Activated naive CD8-positive, alpha-beta T cell (primary cell): ENCODE measurements at regions not wholly inside any gene's neighbourhood (a gene's known extent, or its start where the extent isn't known, plus 50 kb on each side); places are given as distances from the start of the nearest gene placed in this dataset.
"Not testable (repeated sequence)": the region's sequence is repeated elsewhere in the genome, so short reads cannot be mapped to it uniquely, and the experiment has no call there.

Experiments used
- H3K27ac Mint-ChIP-seq: one replicate; pipeline ENCODE4 v1.8.0; 2021; ENCODE audit warnings: mixed read lengths
- H3K27me3 Mint-ChIP-seq: one replicate; pipeline ENCODE4 v1.8.0; 2021; ENCODE audit warnings: mixed read lengths
- H3K36me3 Mint-ChIP-seq: one replicate; pipeline ENCODE4 v1.8.0; 2021; ENCODE audit warnings: mixed read lengths
- H3K4me1 Mint-ChIP-seq: one replicate; pipeline ENCODE4 v1.8.0; 2021; ENCODE audit warnings: low read depth, mixed read lengths
- H3K4me3 Mint-ChIP-seq: one replicate; pipeline ENCODE4 v1.8.0; 2021; ENCODE audit warnings: mild to moderate bottlenecking, mixed read lengths
- H3K9me3 Mint-ChIP-seq: one replicate; pipeline ENCODE4 v1.8.0; 2021; ENCODE audit warnings: low read depth, mixed read lengths

GRCh38 chr9:21533597-21533996, 51.5 kb upstream of the IFNE start:
- no peak overlapping the region for H3K4me3 Mint-ChIP-seq
- peaks cover 2% of the 10 kb centered on the region for H3K4me1 Mint-ChIP-seq
- H3K9me3 Mint-ChIP-seq, result no peaks in the 10 kb centered on the region
- H3K27me3 Mint-ChIP-seq, result no peaks in the 10 kb centered on the region
- H3K36me3 Mint-ChIP-seq, result peaks cover 21% of the 10 kb centered on the region
- no peak overlapping the region for H3K27ac Mint-ChIP-seq

GRCh38 chr9:21535396-21535795, 53.3 kb upstream of the IFNE start:
- H3K36me3 Mint-ChIP-seq, result peaks cover 13% of the 10 kb centered on the region
- no peak overlapping the region for H3K27ac Mint-ChIP-seq
- H3K27me3 Mint-ChIP-seq, result no peaks in the 10 kb centered on the region
- no peaks in the 10 kb centered on the region for H3K4me1 Mint-ChIP-seq
- H3K4me3 Mint-ChIP-seq, result no peak overlapping the region
- H3K9me3 Mint-ChIP-seq, result no peaks in the 10 kb centered on the region

DNA sequence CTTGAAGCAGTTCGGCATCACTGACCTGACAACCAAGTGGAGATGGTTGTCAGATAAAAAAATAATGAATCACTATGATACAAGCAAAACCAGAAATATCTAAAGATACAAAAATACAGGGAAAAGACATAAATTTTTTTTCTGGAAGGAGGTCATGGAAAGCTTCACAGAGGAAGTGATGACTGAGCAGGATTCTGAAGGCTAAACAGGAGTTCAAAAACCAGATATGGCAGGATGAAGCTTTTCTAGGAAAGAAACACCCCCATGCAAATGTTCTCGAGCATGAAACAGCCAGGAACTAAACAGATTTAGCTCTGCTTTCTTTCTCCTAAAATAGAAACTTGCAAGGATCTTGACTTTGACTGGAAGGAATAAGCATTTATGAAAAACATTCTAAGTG, 60.7 kb upstream of the IFNE start:
- no peaks in the 10 kb centered on the region for H3K27me3 Mint-ChIP-seq
- no peak overlapping the region for H3K27ac Mint-ChIP-seq

DNA sequence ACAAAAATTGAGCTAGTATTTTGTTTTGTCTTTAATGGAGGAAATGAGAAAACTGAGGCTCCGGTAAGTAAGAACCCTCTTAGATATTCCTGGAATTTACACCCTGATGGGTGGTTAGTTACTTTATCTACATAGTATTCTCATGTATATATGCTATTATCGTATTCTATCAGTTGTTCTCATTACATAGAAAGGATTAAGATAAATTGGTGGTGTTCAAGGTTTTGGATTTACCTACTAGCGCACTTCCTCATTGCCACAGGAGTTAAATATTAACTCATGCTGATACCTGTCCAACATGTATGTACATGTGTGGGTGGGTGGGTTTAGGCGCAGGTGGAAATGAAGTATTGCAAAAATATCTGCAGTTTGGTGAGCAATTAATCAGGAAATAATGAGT, 61.1 kb upstream of the IFNE start:
- peaks cover 8% of the 10 kb centered on the region for H3K4me1 Mint-ChIP-seq
- H3K36me3 Mint-ChIP-seq, result peaks cover 5% of the 10 kb centered on the region
- no peaks in the 10 kb centered on the region for H3K9me3 Mint-ChIP-seq
- H3K4me3 Mint-ChIP-seq, result no peak overlapping the region
- no peaks in the 10 kb centered on the region for H3K27me3 Mint-ChIP-seq
- H3K27ac Mint-ChIP-seq, result no peak overlapping the region

More for the DNA sequence above, 60.7 kb upstream of the IFNE start:
- peaks cover 7% of the 10 kb centered on the region for H3K4me1 Mint-ChIP-seq
- H3K36me3 Mint-ChIP-seq, result peaks cover 5% of the 10 kb centered on the region
- H3K4me3 Mint-ChIP-seq, result no peak overlapping the region
- H3K9me3 Mint-ChIP-seq, result no peaks in the 10 kb centered on the region

DNA sequence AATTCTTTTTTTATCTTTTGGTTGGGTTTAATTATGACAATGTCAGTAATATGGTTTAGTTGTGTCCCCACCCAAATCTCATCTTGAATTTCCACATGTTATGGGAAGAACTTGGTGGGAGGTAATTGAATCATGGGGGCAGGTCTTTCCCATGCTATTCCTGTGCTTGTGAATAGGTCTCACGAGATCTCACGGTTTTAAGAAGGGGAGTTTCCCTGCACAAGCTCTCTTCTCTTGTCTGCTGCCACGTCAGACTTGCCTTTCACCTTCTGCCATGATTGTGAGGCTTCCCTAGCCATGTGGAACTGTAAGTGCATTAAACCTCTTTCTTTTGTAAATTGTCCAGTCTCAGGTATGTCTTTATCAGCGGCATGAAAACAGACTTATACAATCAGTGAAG, 61.7 kb upstream of the IFNE start:
- peaks cover 11% of the 10 kb centered on the region for H3K4me1 Mint-ChIP-seq
- not testable (repeated sequence) for H3K9me3 Mint-ChIP-seq, H3K27ac Mint-ChIP-seq, H3K36me3 Mint-ChIP-seq, H3K27me3 Mint-ChIP-seq, H3K4me3 Mint-ChIP-seq

DNA sequence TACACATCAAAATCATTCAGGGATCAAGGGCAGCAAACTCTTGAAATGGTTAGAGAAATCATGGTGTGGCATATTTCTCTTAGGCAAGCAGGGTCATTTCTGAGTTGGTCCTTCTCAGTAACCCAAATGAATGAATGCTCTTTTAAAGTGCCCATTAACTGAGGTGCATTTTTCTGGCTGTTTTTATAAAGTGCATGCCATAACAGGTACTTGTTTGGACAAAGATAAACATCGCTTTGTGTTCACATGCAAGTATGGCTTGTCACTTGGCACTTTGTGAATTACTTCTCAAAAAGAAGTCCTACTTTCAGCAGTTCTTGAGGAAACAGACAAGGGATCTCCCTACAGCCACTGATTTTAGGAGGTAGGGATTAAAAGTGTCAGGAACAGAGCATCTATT, 64.8 kb upstream of the IFNE start:
- Mint-ChIP-seq H3K27me3 (no peaks in the 10 kb centered on the region), H3K27ac (no peak overlapping the region), H3K4me3 (no peak overlapping the region), H3K9me3 (no peaks in the 10 kb centered on the region), H3K4me1 (peaks cover 34% of the 10 kb centered on the region), H3K36me3 (peaks cover 8% of the 10 kb centered on the region)

DNA sequence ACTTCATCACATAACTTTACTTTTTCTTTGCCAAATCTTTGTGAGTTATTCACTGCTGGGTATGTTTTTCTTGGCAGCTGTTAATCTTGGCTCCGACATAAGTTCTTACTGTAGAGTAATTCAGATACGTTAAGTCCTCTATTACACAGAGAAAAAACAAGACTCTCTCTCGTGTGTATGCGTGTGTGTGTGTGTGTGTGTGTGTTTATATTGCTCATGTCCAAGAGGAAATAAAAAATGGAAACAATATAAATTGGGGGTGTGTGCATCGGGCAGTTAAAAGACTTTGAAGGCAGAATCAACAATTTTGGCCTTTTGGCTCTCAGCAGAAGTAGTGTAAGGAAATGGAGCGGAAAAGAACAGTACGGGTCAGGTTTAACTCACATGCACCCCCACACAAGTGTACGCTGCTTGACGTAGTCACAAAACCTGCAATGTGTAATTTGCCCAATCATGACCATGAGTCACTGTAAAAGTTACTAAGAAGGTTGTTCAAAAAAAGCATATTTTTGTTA, 67.2 kb upstream of the IFNE start:
- Mint-ChIP-seq H3K4me3 (no peak overlapping the region), H3K36me3 (peaks cover 10% of the 10 kb centered on the region), H3K27me3 (no peaks in the 10 kb centered on the region), H3K4me1 (peaks cover 37% of the 10 kb centered on the region), H3K27ac (no peak overlapping the region), H3K9me3 (no peaks in the 10 kb centered on the region)

DNA sequence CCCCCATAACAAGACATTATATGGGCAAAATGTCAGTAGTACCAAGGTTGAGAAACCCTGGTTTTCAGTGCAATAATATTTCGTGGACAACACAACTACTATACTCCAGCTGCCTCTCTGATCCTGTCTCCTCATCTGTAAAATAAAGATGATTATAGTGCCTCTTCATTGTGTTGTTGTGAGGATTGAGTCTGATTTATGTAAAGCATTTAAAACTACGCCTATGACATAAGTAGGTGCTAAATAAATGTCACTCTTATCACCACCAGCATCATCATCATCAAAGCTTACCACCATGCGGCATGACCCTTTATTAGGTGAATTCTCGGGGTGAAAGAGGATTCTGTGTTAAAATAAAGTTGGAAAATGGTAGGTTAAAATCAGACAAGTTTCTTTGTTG, 67.8 kb upstream of the IFNE start:
- no peak overlapping the region for H3K4me3 Mint-ChIP-seq
- H3K4me1 Mint-ChIP-seq, result peaks cover 40% of the 10 kb centered on the region
- H3K27ac Mint-ChIP-seq, result no peak overlapping the region
- H3K9me3 Mint-ChIP-seq, result no peaks in the 10 kb centered on the region
- H3K27me3 Mint-ChIP-seq, result no peaks in the 10 kb centered on the region
- peaks cover 8% of the 10 kb centered on the region for H3K36me3 Mint-ChIP-seq

GRCh38 chr9:21550392-21550791, 68.3 kb upstream of the IFNE start:
- no peaks in the 10 kb centered on the region for H3K27me3 Mint-ChIP-seq
- H3K27ac Mint-ChIP-seq, result no peak overlapping the region
- H3K4me1 Mint-ChIP-seq, result peaks cover 45% of the 10 kb centered on the region
- no peaks in the 10 kb centered on the region for H3K9me3 Mint-ChIP-seq
- H3K4me3 Mint-ChIP-seq, result no peak overlapping the region
- H3K36me3 Mint-ChIP-seq, result peaks cover 8% of the 10 kb centered on the region

DNA sequence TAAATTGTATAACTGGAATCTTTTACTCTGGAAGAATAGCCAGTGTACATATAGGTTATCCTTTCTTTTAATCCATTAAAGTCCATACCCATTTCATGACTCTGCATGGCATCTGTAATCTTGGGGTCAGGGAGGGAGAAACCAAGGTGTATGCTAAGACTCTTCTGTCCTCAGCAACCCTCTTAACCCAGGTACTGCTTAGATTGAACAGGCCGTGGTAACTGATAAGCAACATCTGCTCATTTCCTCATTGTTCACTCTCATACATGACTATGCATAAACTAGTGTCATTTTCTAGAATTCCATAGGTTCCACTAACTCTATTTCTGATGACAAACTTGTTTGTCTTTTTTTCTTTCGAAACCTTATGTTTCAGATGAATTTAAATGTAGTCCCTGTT, 69.3 kb upstream of the IFNE start:
- Mint-ChIP-seq H3K4me3 (no peak overlapping the region), H3K27me3 (peaks cover 1% of the 10 kb centered on the region), H3K27ac (no peak overlapping the region), H3K9me3 (no peaks in the 10 kb centered on the region), H3K4me1 (peaks cover 50% of the 10 kb centered on the region), H3K36me3 (peaks cover 10% of the 10 kb centered on the region)

DNA sequence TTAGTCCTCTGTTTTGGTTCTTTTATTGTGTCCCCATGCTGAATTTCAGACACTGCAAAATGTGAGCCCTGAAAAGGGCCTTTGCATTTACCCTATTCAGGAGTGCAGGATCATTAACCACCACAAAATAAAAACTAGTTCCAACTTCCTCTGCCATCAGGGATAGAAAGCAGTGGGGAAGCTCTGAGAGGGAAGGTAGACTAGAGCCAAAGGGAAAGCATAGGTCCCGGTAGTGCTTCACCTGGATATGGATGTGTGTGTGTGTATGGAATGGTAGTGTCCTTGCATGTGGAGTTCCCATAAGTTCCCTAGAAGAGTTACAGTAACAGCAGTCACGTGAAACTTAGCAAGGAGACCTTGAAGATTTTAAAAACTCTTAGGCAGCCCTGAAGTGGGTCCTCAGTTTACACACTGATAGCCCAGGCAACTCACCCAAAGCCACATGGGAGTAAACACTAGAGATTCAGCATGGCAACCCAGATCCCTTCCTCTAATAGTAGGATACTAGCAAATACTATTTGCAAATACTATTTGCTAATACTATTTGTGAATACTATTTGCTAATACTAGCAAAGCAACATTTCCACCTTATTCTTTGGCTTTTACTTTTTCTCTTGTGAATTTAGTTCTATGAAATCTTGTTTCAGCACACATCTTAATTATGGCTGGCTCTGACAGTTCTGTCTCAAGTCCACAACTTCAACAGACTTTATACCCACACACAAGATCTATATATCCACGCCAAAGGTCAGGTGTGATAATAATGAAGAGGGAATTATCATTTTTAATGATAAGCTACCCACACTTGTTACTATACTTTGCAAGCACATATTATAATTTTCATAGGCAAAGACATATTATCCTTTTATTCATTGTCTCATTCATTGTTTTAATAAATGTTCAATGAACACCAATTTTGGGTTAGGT, 70.4 kb upstream of the IFNE start:
- Mint-ChIP-seq H3K27me3 (peaks cover 7% of the 10 kb centered on the region), H3K36me3 (peaks cover 8% of the 10 kb centered on the region), H3K9me3 (no peaks in the 10 kb centered on the region), H3K27ac (no peak overlapping the region), H3K4me3 (no peak overlapping the region), H3K4me1 (peaks cover 59% of the 10 kb centered on the region)

GRCh38 chr9:21553441-21553840, 71.3 kb upstream of the IFNE start:
- Mint-ChIP-seq H3K36me3 (peaks cover 8% of the 10 kb centered on the region), H3K4me1 (peaks cover 63% of the 10 kb centered on the region), H3K27ac (no peak overlapping the region), H3K9me3 (no peaks in the 10 kb centered on the region), H3K27me3 (peaks cover 7% of the 10 kb centered on the region), H3K4me3 (no peak overlapping the region)

GRCh38 chr9:21554813-21555212, 72.7 kb upstream of the IFNE start:
- peaks cover 5% of the 10 kb centered on the region for H3K36me3 Mint-ChIP-seq
- no peak overlapping the region for H3K27ac Mint-ChIP-seq
- H3K4me3 Mint-ChIP-seq, result no peak overlapping the region
- H3K9me3 Mint-ChIP-seq, result no peaks in the 10 kb centered on the region
- H3K4me1 Mint-ChIP-seq, result peaks cover 63% of the 10 kb centered on the region
- H3K27me3 Mint-ChIP-seq, result peaks cover 7% of the 10 kb centered on the region

DNA sequence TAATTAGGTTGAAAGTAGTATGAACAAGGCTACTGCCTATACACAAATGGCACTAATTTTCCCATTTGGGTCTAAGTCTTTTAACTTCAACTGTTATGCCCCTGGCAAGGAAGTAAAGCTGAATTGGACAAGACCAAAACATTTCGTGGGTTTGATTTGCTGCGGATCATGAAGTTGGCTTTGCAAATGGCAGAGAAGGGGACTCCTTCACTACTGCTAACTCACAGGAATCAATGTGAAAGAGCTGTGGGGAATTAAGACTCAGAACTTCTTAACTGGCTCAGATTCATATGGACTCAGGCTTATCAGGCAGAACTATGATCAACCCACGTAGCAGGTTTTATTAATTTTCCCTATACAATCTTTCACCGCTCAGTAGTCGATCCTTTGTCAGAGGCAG, 73.8 kb upstream of the IFNE start:
- H3K4me1 Mint-ChIP-seq, result peaks cover 57% of the 10 kb centered on the region
- H3K36me3 Mint-ChIP-seq, result peaks cover 5% of the 10 kb centered on the region
- no peaks in the 10 kb centered on the region for H3K9me3 Mint-ChIP-seq
- H3K27me3 Mint-ChIP-seq, result peaks cover 7% of the 10 kb centered on the region
- no peak overlapping the region for H3K27ac Mint-ChIP-seq
- H3K4me3 Mint-ChIP-seq, result peak overlapping the region; percentile 20

- peaks cover 7% of the 10 kb centered on the region for H3K27me3 Mint-ChIP-seq
- peak overlapping the region; percentile 56 for H3K4me3 Mint-ChIP-seq
- H3K9me3 Mint-ChIP-seq, result no peaks in the 10 kb centered on the region
- peaks cover 5% of the 10 kb centered on the region for H3K36me3 Mint-ChIP-seq
- H3K4me1 Mint-ChIP-seq, result peaks cover 48% of the 10 kb centered on the region
- no peak overlapping the region for H3K27ac Mint-ChIP-seq
Measured at GRCh38 chr9:21556581-21557427, 74.7 kb upstream of the IFNE start.
